DMS114 treated with DMSO at 0.1 percent for 48 hours (cell line): ENCODE measurements at regions not wholly inside any gene's neighbourhood (a gene's known extent, or its start where the extent isn't known, plus 50 kb on each side); places are given as distances from the start of the nearest gene placed in this dataset.
"Not testable (repeated sequence)": the region's sequence is repeated elsewhere in the genome, so short reads cannot be mapped to it uniquely, and the experiment has no call there.

Experiments used
- DNase-seq: peaks from one replicate; lab custom pipeline; 2025; ENCODE audit not compliant: unreplicated experiment; lab: John Stamatoyannopoulos, UW

GRCh38 chr10:2051108-2051507 lies 313.8 kb upstream of the ADARB2 start:
- no peak for DNase-seq

- DNase-seq: no peak
Measured at GRCh38 chr10:2049560-2049959, 312.2 kb upstream of the ADARB2 start.

GRCh38 chr10:2048337-2048973 lies 311.1 kb upstream of the ADARB2 start:
- no peak for DNase-seq

DNA sequence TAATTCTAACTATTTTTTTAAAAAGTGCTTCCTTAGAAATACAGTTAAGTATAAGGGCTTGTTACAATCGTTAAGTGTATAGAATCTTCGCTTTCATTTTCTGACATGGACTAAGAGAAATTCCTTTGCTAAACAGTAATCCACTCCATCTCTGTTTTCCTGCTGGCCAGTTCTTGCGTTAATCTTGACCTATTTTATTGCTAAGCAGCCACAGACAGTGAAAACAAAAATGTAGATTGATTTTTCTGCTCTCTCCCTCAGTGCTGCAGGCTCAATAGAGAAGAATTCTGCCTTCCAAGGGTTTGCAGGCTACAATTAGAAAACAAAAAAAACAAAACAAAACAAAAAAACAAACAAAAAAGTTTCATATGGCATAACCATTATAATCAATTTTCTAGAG lies 310.4 kb upstream of the ADARB2 start:
- no peak for DNase-seq

DNA sequence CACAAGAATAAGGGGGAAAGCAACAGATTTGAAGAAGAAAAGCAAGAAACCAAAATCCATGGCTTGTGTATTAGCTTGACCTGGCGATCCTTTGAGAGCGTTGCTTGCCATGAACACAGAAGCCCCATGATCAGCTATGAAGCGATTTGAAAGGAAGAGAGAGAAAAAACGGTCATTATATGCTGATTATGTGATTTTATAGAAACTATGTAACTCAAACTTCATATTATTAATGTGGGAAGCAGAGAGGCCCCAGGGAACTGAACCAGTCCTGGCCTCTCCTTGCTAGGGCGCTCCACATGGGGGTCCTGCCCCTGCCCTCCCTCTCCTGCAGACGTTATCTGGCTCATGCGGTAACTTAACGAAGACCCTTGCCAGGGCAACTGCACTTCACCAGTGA lies 306.1 kb upstream of the ADARB2 start:
- no peak for DNase-seq

DNA sequence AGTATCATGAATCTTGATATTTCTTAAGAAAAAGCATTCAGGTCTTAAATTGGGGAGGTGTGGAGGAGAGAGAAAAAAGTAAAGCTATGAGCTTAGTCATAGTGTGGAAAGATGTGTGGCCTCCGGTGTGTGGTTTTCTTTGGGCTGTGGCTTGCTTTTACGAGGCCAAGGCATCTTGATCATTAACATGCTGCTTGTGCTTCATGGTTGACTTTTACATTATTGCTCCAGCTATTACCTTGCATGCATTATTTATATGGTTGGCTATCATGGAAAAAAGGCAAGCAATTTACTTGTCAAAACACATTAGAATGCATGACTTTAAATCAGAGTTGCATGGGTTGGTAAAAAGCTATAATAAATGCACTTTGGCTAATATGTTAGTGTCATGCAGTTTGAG lies 300.7 kb upstream of the ADARB2 start:
- DNase-seq: no peak

GRCh38 chr10:2037246-2037645 lies 299.9 kb upstream of the ADARB2 start:
- no peak for DNase-seq

- DNase-seq: no peak
Measured at GRCh38 chr10:2036209-2036608, 298.9 kb upstream of the ADARB2 start.

DNA sequence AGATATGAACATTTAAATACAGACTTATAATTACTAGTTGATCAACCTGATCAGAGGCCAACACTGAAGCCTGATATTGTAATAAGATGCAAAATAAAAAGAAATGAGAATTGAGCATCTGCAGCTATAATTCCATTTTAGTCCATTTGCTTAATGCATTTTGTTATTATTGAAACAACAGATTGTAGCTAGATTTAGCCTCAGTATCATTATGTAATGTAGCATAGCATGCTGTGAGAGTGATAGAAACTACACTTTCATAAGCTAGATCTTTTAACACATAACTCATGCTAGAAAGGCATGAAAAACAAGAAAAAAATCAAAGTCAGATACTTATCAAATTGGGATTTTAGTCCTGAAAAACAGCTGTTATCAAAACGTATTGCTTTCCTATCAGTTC lies 292.7 kb upstream of the ADARB2 start:
- DNase-seq: no peak

DNA sequence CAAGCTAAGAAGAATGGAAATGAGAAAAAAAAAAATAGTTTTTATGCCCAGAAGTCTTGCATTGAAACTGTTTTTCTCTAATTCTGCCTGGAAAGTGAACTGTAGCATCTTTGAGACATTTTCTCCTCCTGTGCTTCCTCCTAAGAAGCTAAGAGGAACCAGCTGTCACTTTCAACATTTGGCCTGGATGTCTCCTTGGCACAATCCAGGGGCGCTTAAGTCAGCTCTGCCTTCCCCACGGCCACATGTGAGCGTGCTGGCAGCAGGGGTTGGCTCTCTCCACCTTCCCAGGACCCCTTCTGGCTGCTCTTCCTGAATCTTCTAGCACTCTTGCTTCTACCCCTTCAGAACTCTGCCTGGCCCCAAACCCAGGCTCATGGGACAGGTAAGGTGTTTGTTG lies 289.6 kb upstream of the ADARB2 start:
- DNase-seq: no peak

DNA sequence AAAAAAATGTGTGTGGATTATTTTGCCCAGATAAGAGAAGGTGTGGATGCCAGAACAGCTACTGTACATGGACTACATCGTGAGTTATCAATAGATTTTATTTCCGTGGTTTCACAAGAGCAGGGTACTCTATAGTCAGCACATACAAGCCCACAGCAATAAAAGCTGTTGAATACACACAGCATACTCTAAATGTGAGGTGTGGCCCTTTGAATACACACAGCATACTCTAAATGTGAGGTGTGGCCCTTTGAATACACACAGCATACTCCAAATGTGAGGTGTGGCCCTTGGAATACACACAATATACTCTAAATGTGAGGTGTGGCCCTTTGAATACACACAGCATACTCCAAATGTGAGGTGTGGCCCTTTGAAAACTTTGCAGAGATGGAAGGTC lies 287.4 kb upstream of the ADARB2 start:
- DNase-seq: not testable (repeated sequence)

- DNase-seq: no peak
Measured at GRCh38 chr10:2023687-2024086, 286.4 kb upstream of the ADARB2 start.

DNA sequence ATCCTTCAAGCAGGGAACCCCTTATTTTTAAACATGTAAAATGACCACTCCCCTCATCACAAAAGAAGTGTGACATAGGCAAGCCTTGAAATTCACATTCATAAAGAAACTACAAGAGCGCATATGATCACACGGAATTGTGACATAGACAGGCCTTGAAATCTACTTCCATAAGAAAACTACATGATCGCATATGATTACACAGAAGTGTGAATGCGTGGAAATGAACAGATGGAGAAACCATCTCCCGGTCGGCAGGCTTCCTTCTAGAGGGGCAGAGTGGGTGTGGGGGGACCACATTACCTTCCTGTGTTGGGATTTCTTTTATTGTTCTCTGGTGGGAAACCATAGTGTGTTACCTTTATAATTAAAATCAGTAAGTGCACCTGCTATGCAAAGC lies 285.1 kb upstream of the ADARB2 start:
- DNase-seq: no peak

DNA sequence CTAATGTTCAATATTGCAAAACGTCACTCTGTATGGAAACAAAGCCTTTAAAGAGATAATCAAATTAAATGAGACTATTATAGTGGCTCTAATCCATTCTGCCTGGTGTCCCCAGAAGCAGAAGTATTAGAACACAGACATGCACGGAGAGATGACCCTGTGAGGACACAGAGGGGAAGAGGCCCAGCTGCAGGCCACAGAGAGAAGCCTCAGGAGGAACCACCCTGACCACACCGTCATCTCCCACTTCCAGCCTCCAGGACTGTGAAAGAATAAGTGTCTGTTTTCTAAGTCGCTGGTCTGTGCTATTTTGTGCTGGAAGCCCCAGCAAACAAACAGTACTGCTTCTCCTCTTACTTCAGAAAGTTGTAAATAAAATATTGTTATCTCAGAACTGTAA lies 283.5 kb upstream of the ADARB2 start:
- no peak for DNase-seq

- no peak for DNase-seq
Measured at GRCh38 chr10:2019803-2020202, 282.5 kb upstream of the ADARB2 start.

DNA sequence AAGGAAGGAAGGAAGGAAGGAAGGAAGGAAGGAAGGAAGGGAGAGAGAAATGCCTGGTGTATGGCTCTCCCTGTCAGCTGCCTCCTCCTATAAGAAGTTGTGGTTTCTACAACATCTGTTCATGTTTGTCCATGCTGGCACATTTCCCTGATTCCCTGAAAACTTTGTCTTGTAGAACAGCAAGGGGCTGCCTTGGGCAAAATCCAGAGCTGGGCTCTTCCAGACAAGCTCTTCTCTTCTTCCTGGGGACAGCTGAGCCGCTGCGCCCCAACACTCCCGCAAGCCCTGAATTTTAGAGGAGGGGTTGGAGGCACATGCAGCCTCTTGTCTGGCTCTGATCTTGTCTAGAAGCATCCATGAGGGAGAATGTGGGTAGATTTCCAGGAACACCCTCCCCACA lies 282.0 kb upstream of the ADARB2 start:
- DNase-seq: no peak

DNA sequence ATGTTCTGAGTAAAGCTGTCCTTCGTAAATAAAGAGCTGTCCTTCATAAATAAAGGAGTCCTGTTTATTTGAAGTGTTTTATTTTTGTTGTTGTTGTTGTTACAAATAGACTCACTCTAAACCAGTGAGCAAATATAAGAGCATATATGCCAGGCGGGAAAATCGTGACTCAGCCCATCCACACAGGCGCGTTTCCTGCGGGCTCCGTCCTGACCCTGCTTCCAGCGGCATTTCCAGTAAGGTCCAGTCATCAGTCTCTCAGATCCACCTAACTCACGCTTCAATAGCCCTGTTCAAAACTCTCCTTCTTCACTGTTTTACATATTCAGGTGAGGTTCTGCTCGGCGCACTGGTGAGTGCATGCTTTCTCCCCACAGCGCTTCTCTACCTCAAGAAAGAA lies 277.2 kb upstream of the ADARB2 start:
- no peak for DNase-seq

DNA sequence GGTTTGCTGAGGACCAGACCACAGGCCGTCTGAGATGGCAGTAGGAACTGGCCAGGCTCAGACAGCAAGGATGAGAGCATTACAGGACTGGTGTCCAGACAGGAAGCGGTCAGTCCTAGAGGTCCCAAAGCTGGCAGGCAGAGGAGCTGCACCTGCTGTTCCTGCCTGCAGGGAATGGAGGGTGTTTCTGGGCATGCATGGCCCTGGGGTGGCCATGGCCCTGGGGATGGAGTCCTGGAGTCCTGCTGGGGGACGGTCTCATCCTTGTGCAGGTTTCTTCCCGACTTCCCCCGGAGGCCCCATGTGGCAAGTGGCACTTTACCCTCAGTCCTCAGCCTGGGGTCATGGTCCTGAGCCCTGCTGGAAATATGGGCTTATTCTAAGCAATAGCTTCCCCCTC lies 274.9 kb upstream of the ADARB2 start:
- DNase-seq: no peak

DNA sequence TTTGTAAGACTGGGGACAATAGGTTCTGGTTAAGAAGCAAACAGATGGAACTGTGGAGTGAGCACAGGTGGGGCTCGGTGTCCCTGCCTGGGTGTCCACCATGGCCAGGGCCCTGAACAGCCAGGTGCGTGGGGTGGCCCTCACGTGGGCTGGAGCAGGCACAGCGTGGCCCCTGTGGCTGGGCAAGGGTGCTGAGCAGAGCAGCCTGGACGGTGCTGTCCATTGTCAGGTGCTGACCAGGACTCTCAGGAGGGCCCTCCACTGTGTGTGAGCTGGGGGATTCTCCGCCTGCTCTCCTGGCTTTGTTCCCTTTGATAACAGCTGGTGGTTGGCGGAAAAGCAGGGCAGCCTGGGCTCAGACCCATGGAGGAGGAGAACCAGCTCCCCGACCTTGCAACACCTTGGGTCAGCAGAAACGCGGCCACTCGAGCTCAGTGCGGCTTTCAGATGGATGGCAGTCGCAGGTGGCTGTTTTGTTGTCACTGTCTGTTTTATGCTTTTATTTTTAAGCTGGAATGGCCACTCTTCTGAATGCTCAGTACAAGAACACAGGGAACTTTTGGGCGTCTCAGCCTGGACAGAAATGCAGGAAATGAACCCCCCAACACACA lies 273.9 kb upstream of the ADARB2 start:
- no peak for DNase-seq

DNA sequence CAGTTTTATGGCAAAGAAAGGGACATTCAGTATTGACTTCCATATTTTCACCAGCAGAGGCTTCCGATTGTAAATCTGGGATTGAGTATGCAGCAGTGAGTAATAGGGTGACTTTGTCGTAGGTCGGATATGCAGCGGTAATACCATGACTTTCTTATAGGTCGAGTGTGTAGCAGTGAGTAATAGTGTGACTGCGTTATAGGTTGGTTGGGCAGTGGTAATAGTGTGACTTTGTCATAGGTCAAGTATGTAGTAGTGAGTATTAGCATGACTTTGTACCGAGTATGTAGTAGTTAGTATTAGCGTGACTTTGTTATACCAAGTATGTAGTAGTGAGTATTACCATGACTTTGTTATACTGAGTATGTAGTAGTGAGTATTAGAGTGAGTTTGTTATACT lies 268.2 kb upstream of the ADARB2 start:
- no peak for DNase-seq

GRCh38 chr10:1992930-1993329 lies 255.6 kb upstream of the ADARB2 start:
- no peak for DNase-seq

DNA sequence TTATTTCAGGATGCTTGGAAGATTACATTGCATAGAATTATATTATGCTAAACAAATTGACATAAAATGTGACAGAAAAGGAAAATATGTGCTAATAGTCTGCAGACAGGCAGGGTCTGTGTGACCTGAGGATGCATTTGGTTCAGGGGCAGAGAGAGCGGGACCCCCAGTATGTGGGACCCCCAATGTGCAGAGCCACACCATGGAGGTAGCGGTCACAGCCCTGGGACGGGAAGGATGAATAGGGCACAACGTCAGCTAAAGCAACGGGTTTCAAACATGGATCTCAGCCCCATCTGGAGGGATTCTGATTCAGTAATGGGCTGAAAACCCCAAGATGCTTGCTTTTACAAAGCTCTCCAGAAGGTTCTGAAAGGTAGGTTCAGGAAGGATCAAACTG lies 251.8 kb upstream of the ADARB2 start:
- DNase-seq: no peak

DNA sequence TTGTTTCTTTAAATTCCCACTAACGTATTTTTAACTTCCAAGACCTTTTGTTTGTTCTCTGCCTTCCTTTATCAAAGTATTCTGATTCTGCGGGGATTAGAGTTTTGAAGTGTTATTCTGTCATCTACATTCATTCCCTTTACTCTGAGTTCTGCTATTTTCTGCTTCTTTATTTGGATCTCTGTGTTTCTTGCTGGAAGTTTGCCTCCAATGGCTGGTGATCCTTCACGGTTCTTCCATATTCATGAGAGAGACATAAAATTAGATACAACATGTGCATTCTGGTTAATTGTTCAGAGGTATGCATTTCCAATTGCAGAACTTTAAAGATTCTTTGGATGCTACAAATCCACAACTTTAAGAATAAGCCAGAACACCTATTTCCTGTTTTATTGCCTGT lies 244.7 kb upstream of the ADARB2 start:
- DNase-seq: no peak
